SK-N-MC (cell line): ENCODE measurements at regions not wholly inside any gene's neighbourhood (a gene's known extent, or its start where the extent isn't known, plus 50 kb on each side); places are given as distances from the start of the nearest gene placed in this dataset.

Source experiments
- EZH2 ChIP-seq: fragments of 200-600 bp; sonication (generic); IDR thresholded peaks from one replicate; pipeline ENCODE4 v1.6.1; 2017; ENCODE audit warnings: antibody characterized with exemption
- POLR2AphosphoS5 ChIP-seq: IDR thresholded peaks from 2 replicates; pipeline ENCODE4 v1.6.1; 2012; ENCODE audit warnings: mild to moderate bottlenecking, low read depth, low read length, borderline replicate concordance

DNA sequence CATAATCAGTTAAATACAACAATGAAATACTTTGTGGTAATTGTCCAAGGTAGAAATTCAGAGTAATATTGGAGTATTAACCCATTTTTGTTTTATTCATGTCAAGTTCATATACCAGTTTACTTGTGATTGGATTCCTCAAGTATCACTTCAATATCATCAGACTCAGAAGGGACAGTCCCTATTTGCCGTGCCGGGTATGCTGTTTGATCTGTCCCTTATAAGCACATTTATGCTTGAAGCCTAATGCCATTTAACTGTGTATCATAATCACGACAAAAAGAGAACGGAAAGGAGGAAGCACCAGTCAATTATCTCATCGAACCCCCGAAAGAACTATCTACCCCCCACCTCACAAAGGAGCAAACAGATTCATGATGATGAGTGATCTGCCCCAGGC lies 171.0 kb upstream of the TBL1X start:
- no peak for TF ChIP-seq EZH2
- no peak for TF ChIP-seq POLR2AphosphoS5
